Uterus (tissue), 3 donors: ENCODE measurements at regions not wholly inside any gene's neighbourhood (a gene's known extent, or its start where the extent isn't known, plus 50 kb on each side); places are given as distances from the start of the nearest gene placed in this dataset.

ENCODE experiments used
- DNase-seq, 2 donors: peaks; one replicate each; pipeline ENCODE4 v3.0.0-alpha.2; 2019 to 2020
- H3K27ac ChIP-seq, 2 donors: fragments of 200-600 bp; sonication (generic); 1 replicate in 1 of 2; 2 replicates in 1 of 2; pipeline ENCODE4 v1.5.1; 2016 to 2018
- H3K27me3 ChIP-seq, 2 donors: fragments of 200-600 bp; sonication (generic); one replicate each; pipeline ENCODE4 v1.5.1; 2018 to 2019; ENCODE audit warnings: control low read depth in 1 of 2
- H3K36me3 ChIP-seq, 2 donors: fragments of 200-600 bp; sonication (generic); one replicate each; pipeline ENCODE4 v1.5.1; 2019; ENCODE audit warnings: control low read depth in 1 of 2
- H3K4me1 ChIP-seq, 2 donors: fragments of 200-600 bp; sonication (generic); one replicate each; pipeline ENCODE4 v1.5.1; 2018 to 2019; ENCODE audit warnings: control low read depth in 1 of 2
- H3K4me3 ChIP-seq, 2 donors: fragments of 200-600 bp; sonication (generic); 1 replicate in 1 of 2; 2 replicates in 1 of 2; pipeline ENCODE4 v1.5.1; 2018 to 2019; ENCODE audit warnings: mild to moderate bottlenecking in 1 of 2
- H3K9me3 ChIP-seq, 2 donors: fragments of 200-600 bp; sonication (generic); one replicate each; pipeline ENCODE4 v1.5.1; 2019; ENCODE audit warnings: control low read depth in 1 of 2
- POLR2A ChIP-seq, 2 donors: fragments of 450-650 bp; IDR thresholded peaks; one replicate each; pipeline ENCODE4 v1.6.1; 2016; ENCODE audit warnings: antibody characterized with exemption in 2 of 2, mild to moderate bottlenecking in 1 of 2, moderate library complexity in 1 of 2
- intact Hi-C: fragments of 100-400 bp; cut with DNase I; formaldehyde crosslinking; loops from one replicate; pipeline ENCODE4 v1.15.1; 2023; ENCODE audit warnings: low total_unique reads
- TF ChIP-seq, protein P1 (sequence below), 4 experiments: fragments of 200-600 bp in 2 of 4; fragments of 450-650 bp in 2 of 4; sonication (generic) in 2 of 4; IDR thresholded peaks; one replicate each; pipeline ENCODE4 v1.5.1; 2016 to 2019; ENCODE audit warnings: antibody characterized with exemption in 4 of 4, mild to moderate bottlenecking in 2 of 4, moderate library complexity in 1 of 4
- donor health status: DM: yes; HTN: yes; CAD: no.

DNA sequence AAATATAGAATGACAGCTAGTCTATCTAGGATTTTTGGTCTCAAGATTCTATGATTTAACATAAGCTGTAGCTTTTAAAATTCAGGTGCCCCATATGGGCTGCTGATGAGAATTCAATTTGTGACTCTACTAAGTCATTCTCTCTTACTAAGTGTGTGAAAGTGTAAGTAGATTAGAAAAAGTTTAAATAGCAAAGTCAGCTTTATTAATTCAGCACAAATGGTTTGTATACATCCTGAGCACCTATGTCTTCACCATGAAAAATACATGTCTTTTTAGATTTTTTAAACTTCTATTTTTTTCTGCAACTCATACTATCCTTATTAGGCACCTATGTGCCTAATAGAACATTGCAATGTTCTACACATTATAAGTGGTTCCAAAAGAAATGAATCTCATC, 157.1 kb downstream of the METTL4 start:
- Histone ChIP-seq H3K36me3 (no peaks in the 10 kb centered on the region), H3K27ac (no peak overlapping the region), H3K4me3 (no peak overlapping the region), H3K9me3 (no peaks in the 10 kb centered on the region), H3K4me1 (no peaks in the 10 kb centered on the region), H3K27me3 (no peaks in the 10 kb centered on the region)
- DNase-seq, result no peak
- intact Hi-C loops, result no loop called here
- TF ChIP-seq, protein P1, sequence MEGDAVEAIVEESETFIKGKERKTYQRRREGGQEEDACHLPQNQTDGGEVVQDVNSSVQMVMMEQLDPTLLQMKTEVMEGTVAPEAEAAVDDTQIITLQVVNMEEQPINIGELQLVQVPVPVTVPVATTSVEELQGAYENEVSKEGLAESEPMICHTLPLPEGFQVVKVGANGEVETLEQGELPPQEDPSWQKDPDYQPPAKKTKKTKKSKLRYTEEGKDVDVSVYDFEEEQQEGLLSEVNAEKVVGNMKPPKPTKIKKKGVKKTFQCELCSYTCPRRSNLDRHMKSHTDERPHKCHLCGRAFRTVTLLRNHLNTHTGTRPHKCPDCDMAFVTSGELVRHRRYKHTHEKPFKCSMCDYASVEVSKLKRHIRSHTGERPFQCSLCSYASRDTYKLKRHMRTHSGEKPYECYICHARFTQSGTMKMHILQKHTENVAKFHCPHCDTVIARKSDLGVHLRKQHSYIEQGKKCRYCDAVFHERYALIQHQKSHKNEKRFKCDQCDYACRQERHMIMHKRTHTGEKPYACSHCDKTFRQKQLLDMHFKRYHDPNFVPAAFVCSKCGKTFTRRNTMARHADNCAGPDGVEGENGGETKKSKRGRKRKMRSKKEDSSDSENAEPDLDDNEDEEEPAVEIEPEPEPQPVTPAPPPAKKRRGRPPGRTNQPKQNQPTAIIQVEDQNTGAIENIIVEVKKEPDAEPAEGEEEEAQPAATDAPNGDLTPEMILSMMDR (IDR thresholded peaks at IDR 0.05), result no peak
- no peak for TF ChIP-seq POLR2A (IDR thresholded peaks at IDR 0.05)

DNA sequence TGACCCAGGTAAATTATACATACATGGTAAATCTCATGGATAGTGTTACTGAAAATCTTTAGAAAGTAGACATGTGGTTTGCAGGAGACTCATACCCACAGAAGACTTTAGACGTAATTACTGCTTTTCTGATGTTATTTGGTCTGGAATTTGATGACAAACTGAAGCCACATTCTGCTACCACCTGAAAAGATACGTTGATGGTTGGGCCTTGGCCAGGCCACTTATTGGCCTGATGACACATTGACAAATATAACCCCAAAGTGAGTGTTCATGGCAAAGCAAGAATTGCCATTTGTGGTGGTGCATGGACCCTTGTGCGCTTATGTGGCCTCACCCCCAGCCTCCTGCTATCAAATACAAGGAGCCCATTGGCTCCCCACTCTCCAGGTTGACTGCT, 155.6 kb downstream of the METTL4 start:
- intact Hi-C loops, result no loop called here
- Histone ChIP-seq H3K27me3 (no peaks in the 10 kb centered on the region), H3K4me1 (no peaks in the 10 kb centered on the region), H3K9me3 (no peaks in the 10 kb centered on the region), H3K36me3 (no peaks in the 10 kb centered on the region), H3K27ac (no peak overlapping the region), H3K4me3 (no peak overlapping the region)
- no peak for DNase-seq
- TF ChIP-seq, protein P1 (IDR thresholded peaks at IDR 0.05), result no peak
- TF ChIP-seq POLR2A (IDR thresholded peaks at IDR 0.05), result no peak

DNA sequence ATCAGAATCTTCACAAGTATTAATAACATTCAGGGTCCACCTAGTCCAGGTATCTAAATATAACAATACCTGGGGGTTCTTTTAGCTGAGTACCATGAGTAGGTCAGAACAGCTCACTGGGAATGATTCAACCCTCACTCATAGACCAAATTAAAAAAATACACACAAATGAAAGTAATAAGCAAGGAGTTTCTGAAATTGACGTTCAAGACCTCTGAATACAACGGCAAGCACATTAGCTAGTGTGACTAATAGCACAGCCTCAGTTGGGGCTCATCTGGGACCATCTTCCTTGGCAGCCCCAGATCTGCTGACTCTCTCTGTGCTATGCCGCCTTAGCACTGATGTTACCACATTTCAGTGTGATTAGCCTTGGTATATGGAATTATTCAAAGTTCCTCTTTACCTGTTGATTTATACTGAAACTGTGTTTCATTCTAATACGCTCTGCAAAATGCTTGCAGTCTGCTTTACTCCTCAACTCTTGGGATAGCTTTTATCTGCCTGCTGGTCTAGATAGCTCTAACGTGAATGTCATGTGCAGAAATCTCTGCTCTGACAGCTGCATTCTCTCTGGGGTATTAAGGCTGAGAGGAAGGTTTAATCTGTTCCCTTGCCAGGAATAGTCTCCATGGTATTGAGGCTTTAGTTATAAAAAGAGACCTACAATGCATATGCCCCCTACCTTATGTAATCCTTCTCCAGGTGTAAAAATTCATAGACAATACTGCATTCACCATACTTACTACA, 153.3 kb downstream of the METTL4 start:
- H3K36me3 ChIP-seq, result no peaks in the 10 kb centered on the region
- DNase-seq, result no peak
- TF ChIP-seq, protein P1 (IDR thresholded peaks at IDR 0.05), result no peak
- TF ChIP-seq POLR2A (IDR thresholded peaks at IDR 0.05), result no peak
- H3K27me3 ChIP-seq, result no peaks in the 10 kb centered on the region
- intact Hi-C loops, result no loop called here
- no peaks in the 10 kb centered on the region for H3K9me3 ChIP-seq
- no peaks in the 10 kb centered on the region for H3K4me1 ChIP-seq
- no peak overlapping the region for H3K4me3 ChIP-seq
- no peak overlapping the region for H3K27ac ChIP-seq

DNA sequence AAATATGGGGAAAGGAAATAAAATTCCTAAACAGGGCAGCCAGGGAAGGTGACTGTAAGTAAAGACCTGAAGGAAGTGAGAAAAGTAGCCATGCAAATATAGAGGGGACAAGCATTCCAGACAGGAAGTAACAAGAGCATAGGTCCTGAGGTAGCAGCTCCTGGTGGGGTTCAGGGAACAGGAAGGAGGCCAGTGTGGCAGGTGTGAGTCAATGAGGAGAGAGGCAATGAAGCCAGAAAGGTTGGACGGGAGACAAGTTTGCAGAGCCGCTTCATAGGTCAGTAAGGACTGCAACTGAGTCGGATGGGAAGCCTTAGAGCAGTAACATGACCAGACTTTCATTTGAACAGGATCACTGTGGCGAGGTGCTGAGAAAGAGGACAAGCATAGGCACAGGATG, 150.9 kb downstream of the METTL4 start:
- Histone ChIP-seq H3K36me3 (no peaks in the 10 kb centered on the region), H3K9me3 (no peaks in the 10 kb centered on the region), H3K4me3 (no peak overlapping the region), H3K4me1 (no peaks in the 10 kb centered on the region), H3K27me3 (no peaks in the 10 kb centered on the region), H3K27ac (no peak overlapping the region)
- intact Hi-C loops, result no loop called here
- no peak for DNase-seq
- no peak for TF ChIP-seq POLR2A (IDR thresholded peaks at IDR 0.05)
- TF ChIP-seq, protein P1 (IDR thresholded peaks at IDR 0.05), result no peak

DNA sequence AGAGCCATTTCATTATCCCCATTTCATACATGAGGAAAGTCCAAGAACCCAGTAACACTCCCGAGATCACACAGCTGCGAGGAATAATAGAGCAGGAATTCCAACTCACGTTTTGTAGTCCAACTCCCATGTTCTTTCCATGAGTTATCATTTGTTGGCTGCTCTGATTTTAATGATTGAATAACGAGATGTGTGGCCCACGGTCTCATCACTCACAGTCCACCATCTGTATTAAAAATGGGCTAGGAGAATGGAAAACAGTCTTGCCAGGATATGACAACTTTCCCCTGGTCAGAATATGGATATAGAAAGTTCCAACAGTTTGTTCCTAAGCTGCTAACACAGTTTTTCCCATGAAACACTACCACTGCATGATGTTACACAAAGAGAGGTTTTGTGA, 147.5 kb downstream of the METTL4 start:
- Histone ChIP-seq H3K36me3 (no peaks in the 10 kb centered on the region), H3K9me3 (no peaks in the 10 kb centered on the region), H3K4me3 (no peak overlapping the region), H3K27me3 (no peaks in the 10 kb centered on the region), H3K27ac (no peak overlapping the region), H3K4me1 (no peaks in the 10 kb centered on the region)
- TF ChIP-seq, protein P1 (IDR thresholded peaks at IDR 0.05), result no peak
- no peak for TF ChIP-seq POLR2A (IDR thresholded peaks at IDR 0.05)
- intact Hi-C loops, result no loop called here
- DNase-seq, result no peak
